Mucosa of rectum (tissue), 2 donors: ENCODE measurements at regions not wholly inside any gene's neighbourhood (a gene's known extent, or its start where the extent isn't known, plus 50 kb on each side); places are given as distances from the start of the nearest gene placed in this dataset.

Experiments
- H3K27ac ChIP-seq, 2 donors: one replicate each; pipeline ENCODE4 v1.7.0; 2013; ENCODE audit warnings: inconsistent platforms in 2 of 2, low read depth in 2 of 2, low read length in 2 of 2
- H3K27me3 ChIP-seq, 2 donors: one replicate each; pipeline ENCODE4 v1.7.0; 2013; ENCODE audit warnings: low read length in 2 of 2; ENCODE audit not compliant: control insufficient read depth in 2 of 2, insufficient read depth in 2 of 2
- H3K36me3 ChIP-seq, 2 donors: one replicate each; pipeline ENCODE4 v1.7.0; 2013; ENCODE audit warnings: low read length in 2 of 2; ENCODE audit not compliant: control insufficient read depth in 2 of 2, insufficient read depth in 2 of 2
- H3K4me1 ChIP-seq, 2 donors: one replicate each; pipeline ENCODE4 v1.7.0; 2013; ENCODE audit warnings: low read length in 2 of 2, mild to moderate bottlenecking in 1 of 2; ENCODE audit not compliant: control insufficient read depth in 2 of 2, insufficient read depth in 2 of 2
- H3K4me3 ChIP-seq, 2 donors: one replicate each; pipeline ENCODE4 v1.7.0; 2013; ENCODE audit warnings: low read length in 2 of 2
- H3K9ac ChIP-seq, 2 donors: one replicate each; pipeline ENCODE4 v1.7.0; 2013; ENCODE audit warnings: low read length in 2 of 2, low read depth in 1 of 2, mild to moderate bottlenecking in 1 of 2
- H3K9me3 ChIP-seq, 2 donors: one replicate each; pipeline ENCODE4 v1.7.0; 2013; ENCODE audit warnings: low read length in 2 of 2; ENCODE audit not compliant: control insufficient read depth in 2 of 2
- donor health status: healthy.
- donor health status: Normal muscosa, but diverticular disease.

GRCh38 chr1:164983023-164983650, 373.4 kb downstream of the LMX1A start:
- H3K4me1 ChIP-seq: no peaks in the 10 kb centered on the region
- no peak overlapping the region for H3K27ac ChIP-seq
- no peaks in the 10 kb centered on the region for H3K9me3 ChIP-seq
- no peak overlapping the region for H3K9ac ChIP-seq
- H3K27me3 ChIP-seq: no peaks in the 10 kb centered on the region
- no peak overlapping the region for H3K4me3 ChIP-seq
- H3K36me3 ChIP-seq: no peaks in the 10 kb centered on the region

GRCh38 chr1:164982545-164982944, 374.0 kb downstream of the LMX1A start:
- Histone ChIP-seq H3K36me3 (no peaks in the 10 kb centered on the region), H3K4me1 (no peaks in the 10 kb centered on the region), H3K9ac (no peak overlapping the region), H3K9me3 (no peaks in the 10 kb centered on the region), H3K4me3 (no peak overlapping the region), H3K27ac (no peak overlapping the region), H3K27me3 (no peaks in the 10 kb centered on the region)

- Histone ChIP-seq H3K4me1 (no peaks in the 10 kb centered on the region), H3K9ac (no peak overlapping the region), H3K27me3 (no peaks in the 10 kb centered on the region), H3K27ac (no peak overlapping the region), H3K9me3 (no peaks in the 10 kb centered on the region), H3K4me3 (no peak overlapping the region), H3K36me3 (no peaks in the 10 kb centered on the region)
Measured at GRCh38 chr1:164977561-164977960, 379.0 kb downstream of the LMX1A start.

- Histone ChIP-seq H3K4me1 (no peaks in the 10 kb centered on the region), H3K9ac (no peak overlapping the region), H3K36me3 (no peaks in the 10 kb centered on the region), H3K27ac (no peak overlapping the region), H3K27me3 (no peaks in the 10 kb centered on the region), H3K9me3 (no peaks in the 10 kb centered on the region), H3K4me3 (no peak overlapping the region)
Measured at GRCh38 chr1:164971921-164972415, 384.5 kb downstream of the LMX1A start.

- no peaks in the 10 kb centered on the region for H3K4me1 ChIP-seq
- no peak overlapping the region for H3K9ac ChIP-seq
- H3K4me3 ChIP-seq: no peak overlapping the region
- no peak overlapping the region for H3K27ac ChIP-seq
- no peaks in the 10 kb centered on the region for H3K9me3 ChIP-seq
- H3K36me3 ChIP-seq: no peaks in the 10 kb centered on the region
- no peaks in the 10 kb centered on the region for H3K27me3 ChIP-seq
Measured at GRCh38 chr1:164971391-164971790, 385.1 kb downstream of the LMX1A start.

GRCh38 chr1:164969253-164969652, 387.3 kb downstream of the LMX1A start:
- Histone ChIP-seq H3K9me3 (no peaks in the 10 kb centered on the region), H3K4me1 (no peaks in the 10 kb centered on the region)

GRCh38 chr1:164967300-164967699, 389.2 kb downstream of the LMX1A start:
- H3K4me3 ChIP-seq: no peak overlapping the region
- no peak overlapping the region for H3K27ac ChIP-seq
- no peaks in the 10 kb centered on the region for H3K4me1 ChIP-seq
- H3K9ac ChIP-seq: no peak overlapping the region
- no peaks in the 10 kb centered on the region for H3K36me3 ChIP-seq
- H3K27me3 ChIP-seq: no peaks in the 10 kb centered on the region
- no peaks in the 10 kb centered on the region for H3K9me3 ChIP-seq

More at GRCh38 chr1:164969253-164969652, 387.3 kb downstream of the LMX1A start:
- no peak overlapping the region for H3K4me3 ChIP-seq
- no peak overlapping the region for H3K27ac ChIP-seq
- no peaks in the 10 kb centered on the region for H3K27me3 ChIP-seq
- no peak overlapping the region for H3K9ac ChIP-seq
- H3K36me3 ChIP-seq: no peaks in the 10 kb centered on the region

- Histone ChIP-seq H3K4me3 (no peak overlapping the region), H3K4me1 (no peaks in the 10 kb centered on the region), H3K27ac (no peak overlapping the region), H3K9ac (no peak overlapping the region), H3K36me3 (no peaks in the 10 kb centered on the region), H3K27me3 (no peaks in the 10 kb centered on the region), H3K9me3 (no peaks in the 10 kb centered on the region)
Measured at GRCh38 chr1:164961715-164962114, 394.8 kb downstream of the LMX1A start.

GRCh38 chr1:164958982-164959768, 397.3 kb downstream of the LMX1A start:
- no peaks in the 10 kb centered on the region for H3K4me1 ChIP-seq
- no peaks in the 10 kb centered on the region for H3K27me3 ChIP-seq
- no peak overlapping the region for H3K9ac ChIP-seq
- H3K36me3 ChIP-seq: no peaks in the 10 kb centered on the region
- no peak overlapping the region for H3K4me3 ChIP-seq
- H3K27ac ChIP-seq: no peak overlapping the region
- H3K9me3 ChIP-seq: no peaks in the 10 kb centered on the region

GRCh38 chr1:164953815-164954214, 394.8 kb downstream of the PBX1 start:
- H3K36me3 ChIP-seq: no peaks in the 10 kb centered on the region
- H3K27ac ChIP-seq: no peak overlapping the region
- H3K9ac ChIP-seq: no peak overlapping the region
- H3K9me3 ChIP-seq: no peaks in the 10 kb centered on the region
- H3K4me3 ChIP-seq: no peak overlapping the region
- no peaks in the 10 kb centered on the region for H3K4me1 ChIP-seq
- no peaks in the 10 kb centered on the region for H3K27me3 ChIP-seq
